Left renal cortex interstitium (tissue), 4 donors: ENCODE measurements at regions not wholly inside any gene's neighbourhood (a gene's known extent, or its start where the extent isn't known, plus 50 kb on each side); places are given as distances from the start of the nearest gene placed in this dataset.
"Not testable (repeated sequence)": the region's sequence is repeated elsewhere in the genome, so short reads cannot be mapped to it uniquely, and the experiment has no call there.

Source experiments
- DNase-seq, 4 donors: peaks; one replicate each; pipeline ENCODE4 v3.0.0-alpha.2; 2013; ENCODE audit warnings: low read depth in 4 of 4, low spot score in 2 of 4, missing footprints in 1 of 4

- DNase-seq: peak in 1 of 4 donors; percentile 6
Observed at GRCh38 chr2:33958591-33958990, 359.5 kb upstream of the FAM98A start.

GRCh38 chr2:33949371-33949770 lies 350.3 kb upstream of the FAM98A start:
- no peak for DNase-seq

DNA sequence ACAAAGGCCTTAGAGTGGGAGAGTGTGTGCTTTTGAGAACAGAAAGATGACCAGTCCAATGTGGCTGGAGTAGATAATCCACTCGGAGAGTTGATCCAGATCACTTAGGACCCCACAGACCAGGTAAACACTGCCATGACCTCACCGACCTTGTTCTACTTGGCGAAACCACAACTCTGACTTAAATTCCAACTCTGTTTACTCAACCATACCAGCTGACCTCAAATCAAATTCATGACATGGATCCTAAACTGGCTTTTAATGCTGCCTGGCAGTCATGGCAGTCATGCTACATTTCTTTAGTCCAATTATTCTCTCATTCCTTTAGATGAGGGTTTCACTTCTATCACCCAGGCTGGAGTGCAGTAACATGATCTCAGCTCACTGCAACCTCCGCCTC lies 347.1 kb upstream of the FAM98A start:
- DNase-seq: no peak

- no peak for DNase-seq
Observed at GRCh38 chr2:33933203-33933602, 334.1 kb upstream of the FAM98A start.

GRCh38 chr2:33931164-33931563 lies 332.1 kb upstream of the FAM98A start:
- no peak for DNase-seq

GRCh38 chr2:33929467-33929866 lies 330.4 kb upstream of the FAM98A start:
- DNase-seq: no peak

- DNase-seq: no peak
Observed at GRCh38 chr2:33927756-33928155, 328.7 kb upstream of the FAM98A start.

GRCh38 chr2:33925311-33925710 lies 326.2 kb upstream of the FAM98A start:
- no peak for DNase-seq

DNA sequence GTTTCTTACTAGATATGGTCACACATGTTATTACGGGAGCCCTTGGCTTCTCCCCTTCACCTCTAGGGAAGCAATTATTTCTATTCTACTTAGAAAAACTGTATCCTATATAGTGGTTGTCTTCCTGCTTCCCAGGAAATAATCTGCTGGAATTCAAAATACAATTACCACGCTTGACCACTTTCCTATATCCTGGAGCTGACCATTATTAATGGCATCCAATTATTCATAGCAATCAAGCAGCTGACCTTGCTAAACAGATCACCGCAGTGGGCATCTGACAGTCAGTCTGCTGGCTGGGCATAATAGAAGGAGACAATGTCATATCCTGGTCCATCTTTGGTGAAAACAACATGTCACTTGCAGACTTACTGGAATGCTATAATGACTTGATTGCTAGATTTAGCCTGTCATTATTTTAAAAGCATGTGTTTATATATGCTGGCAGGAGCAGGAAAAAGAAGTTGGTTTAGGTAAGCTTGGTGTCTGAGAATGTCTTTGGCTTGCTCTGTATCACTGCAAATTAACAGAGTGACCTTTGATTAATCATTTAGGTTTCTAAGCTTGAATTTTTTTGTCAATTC lies 325.6 kb upstream of the FAM98A start:
- DNase-seq: no peak

GRCh38 chr2:33917252-33917651 lies 318.2 kb upstream of the FAM98A start:
- no peak for DNase-seq

DNA sequence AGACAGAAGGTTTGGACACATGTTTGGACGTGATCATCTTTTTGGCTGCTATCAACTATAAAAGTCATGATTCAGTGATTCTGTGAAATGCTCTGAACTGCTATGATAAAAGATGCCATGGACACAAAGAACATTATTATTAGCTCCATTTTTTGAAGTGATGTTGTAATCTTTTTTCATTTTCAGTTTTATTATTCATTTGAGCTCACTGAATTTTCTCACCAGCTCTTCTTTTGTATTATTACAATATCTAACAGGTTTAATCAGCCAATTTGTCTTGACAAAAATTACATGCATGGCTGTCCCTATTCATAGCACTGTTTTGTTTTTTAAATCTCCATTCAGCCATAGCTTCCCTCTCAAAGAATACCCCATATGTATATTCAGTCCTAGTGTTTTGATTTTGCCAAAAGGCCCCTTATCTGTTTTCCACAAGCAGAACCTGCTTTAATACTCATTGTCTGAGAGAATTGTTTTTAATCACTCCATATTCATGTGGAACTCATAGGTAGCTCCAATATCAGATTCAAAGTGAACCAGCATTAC lies 314.0 kb upstream of the FAM98A start:
- DNase-seq: no peak

GRCh38 chr2:33911327-33911726 lies 312.2 kb upstream of the FAM98A start:
- no peak for DNase-seq

DNA sequence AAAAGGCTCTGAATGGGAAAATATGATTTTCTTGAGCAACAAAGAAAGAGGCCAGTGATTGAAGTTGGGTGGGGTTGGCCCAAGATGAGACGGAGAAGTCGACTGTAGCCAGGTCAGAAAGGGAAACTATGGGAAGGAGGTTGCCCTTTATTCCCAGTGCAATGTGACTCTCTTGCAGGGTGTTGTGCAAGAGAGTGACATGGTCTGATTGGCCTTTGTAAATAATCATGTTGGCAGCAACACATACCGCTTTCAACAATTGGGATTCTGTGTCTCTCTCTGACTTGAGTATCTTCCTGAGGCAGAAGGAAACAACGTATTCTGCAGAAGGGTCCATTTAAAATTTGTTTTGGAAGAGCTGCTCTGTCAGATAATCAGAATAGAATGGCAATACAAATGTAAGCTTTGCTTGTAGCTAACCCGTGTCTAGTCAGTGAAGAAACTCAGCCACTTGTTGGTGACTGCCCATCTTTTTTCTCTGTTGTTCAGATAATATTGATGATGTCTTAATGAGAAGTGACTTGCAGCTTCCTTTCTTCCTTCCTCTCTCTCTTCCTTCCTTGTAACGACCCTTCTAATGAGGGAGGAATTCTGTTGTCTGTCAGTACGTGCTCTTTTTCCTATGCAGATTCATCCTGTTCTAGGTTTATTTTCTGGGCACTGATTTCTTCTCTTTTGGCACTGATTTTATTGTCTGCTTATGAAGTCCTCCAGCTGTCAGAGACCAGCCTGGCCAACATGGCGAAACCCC lies 311.0 kb upstream of the FAM98A start:
- DNase-seq: no peak

DNA sequence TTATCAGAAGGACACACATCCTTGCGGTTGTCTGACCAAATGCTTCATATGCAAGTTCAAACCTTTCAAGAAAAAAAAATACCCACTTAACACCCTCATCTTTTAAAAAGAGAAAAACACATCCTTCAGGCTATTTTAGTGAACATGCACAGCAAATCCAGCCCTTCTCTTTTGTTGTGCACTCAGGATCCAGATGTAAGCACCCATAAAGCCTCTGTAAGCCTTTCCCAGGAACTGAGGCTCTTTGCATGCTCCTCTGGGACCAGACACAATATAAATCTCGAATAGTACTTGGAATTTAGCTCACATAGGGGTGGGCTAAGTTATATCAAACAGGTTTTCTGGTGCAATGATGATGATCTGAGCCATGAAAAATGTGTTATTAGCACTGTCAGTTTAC lies 308.8 kb upstream of the FAM98A start:
- DNase-seq: no peak

- not testable (repeated sequence) for DNase-seq
Observed at GRCh38 chr2:33906129-33906528, 307.0 kb upstream of the FAM98A start.

GRCh38 chr2:33904801-33905200 lies 305.7 kb upstream of the FAM98A start:
- DNase-seq: no peak

DNA sequence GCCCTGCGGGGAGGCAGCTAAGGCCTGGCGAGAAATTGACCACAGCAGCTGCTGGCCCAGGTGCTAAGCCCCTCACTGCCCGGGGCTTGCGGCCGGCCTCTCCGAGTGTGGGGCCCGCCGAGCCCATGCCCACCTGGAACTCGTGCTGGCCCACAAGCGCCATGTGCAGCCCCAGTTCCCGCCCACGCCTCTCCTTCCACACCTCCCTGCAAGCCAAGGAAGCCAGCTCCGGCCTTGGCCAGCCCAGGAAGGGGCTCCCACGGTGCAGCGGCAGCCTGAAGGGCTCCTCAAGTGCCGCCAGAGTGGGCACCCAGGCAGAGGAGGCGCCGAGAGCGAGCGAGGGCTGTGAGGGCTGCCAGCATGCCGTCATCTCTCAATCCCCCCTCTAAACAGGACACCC lies 304.6 kb upstream of the FAM98A start:
- DNase-seq: no peak

GRCh38 chr2:33903215-33903614 lies 304.1 kb upstream of the FAM98A start:
- no peak for DNase-seq

DNA sequence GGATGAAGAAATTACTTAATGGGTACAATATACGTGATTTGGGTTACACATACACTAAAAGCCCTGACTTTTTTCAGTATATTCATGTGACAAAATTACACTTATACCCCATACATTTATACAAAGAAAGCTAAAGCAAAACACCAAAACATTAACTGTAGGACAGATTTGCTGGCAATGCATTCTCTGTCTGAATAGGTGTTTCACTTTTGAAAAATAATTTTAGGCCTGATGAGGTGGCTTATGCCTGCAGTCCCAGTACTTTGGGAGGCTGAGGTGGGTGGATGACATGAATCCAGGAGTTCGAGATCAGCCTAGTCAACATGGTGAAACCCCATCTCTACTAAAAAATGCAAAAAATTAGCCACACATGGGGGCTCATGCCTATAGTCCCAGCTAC lies 301.5 kb upstream of the FAM98A start:
- no peak for DNase-seq

DNA sequence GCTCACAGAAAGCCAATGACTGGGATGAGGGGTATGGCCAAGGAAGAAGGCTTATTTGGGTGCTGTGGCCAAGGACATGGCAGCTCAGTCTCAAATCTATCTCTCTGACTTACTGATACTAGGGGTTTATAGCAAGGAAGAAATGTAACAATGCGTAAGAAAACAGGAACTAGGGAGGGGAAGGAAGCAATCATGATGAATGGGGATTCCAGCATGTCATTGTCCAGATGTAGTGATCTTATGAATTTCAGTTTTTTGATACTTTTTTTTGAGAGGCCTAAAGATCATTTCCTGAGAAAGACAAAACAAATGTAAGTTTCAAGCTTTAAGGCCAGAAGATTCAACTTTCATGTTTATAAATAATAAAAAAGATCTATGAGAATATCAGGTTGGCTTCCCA lies 298.6 kb upstream of the FAM98A start:
- DNase-seq: no peak

GRCh38 chr2:33893824-33894223 lies 294.7 kb upstream of the FAM98A start:
- no peak for DNase-seq

DNA sequence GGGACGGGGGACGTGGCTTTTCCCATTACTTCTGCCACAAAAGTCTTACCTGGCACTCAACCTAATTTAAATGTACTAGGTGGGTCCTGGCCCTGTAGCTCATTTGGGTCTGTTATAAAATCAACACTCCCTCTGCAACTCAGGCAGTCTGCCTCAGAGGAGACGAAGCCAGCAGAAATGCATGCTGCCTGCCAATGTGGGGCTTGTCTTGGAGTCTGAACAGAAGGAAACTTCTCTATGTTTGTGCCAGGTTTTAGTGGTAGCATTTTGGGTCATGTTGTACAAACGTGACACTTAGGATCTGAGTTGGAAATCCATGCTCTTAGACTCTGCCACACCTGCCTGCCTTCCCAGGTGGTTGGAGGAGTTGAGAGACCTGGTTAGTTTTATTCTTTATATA lies 292.5 kb upstream of the FAM98A start:
- DNase-seq: no peak
